ENCODE measurements at regions not wholly inside any gene's neighbourhood (a gene's known extent, or its start where the extent isn't known, plus 50 kb on each side); places are given as distances from the start of the nearest gene placed in this dataset.

DNA sequence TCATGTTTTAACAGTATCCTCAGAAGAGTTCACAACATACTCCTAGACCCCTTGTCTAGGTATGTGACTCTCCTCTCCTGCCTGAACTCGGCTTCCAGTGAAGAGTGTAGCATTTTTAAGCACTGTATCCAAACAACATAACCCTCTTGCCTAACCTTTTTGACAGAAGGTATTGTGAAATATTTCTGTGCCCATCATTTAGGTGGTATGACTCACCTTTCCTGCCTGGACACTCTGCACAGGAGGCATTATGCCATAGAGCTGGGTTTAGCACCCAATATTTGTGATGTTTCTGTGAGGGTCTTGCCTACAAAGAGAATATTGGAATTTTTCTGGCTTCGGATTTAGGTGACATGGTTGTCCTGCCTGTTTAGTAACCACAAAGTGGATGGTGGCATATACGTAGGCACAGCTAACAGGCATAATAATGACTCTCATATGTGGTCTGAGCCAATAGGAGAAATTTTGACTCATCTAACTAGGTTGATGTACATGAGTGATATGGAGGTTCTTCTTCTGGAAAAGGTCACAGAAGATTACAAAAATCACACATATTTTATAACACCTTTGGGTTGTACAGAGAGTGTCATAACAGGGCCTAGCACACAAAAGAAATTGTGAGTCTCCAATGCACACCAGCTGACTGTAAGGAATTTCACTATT is 1001.0 kb upstream of the TSPY4 start:
- no peaks in the 10 kb centered on the region for H3K36me3 ChIP-seq (ENCODE audit: control insufficient read depth, insufficient read depth, low read length)
- no peak for FAIRE-seq

DNA sequence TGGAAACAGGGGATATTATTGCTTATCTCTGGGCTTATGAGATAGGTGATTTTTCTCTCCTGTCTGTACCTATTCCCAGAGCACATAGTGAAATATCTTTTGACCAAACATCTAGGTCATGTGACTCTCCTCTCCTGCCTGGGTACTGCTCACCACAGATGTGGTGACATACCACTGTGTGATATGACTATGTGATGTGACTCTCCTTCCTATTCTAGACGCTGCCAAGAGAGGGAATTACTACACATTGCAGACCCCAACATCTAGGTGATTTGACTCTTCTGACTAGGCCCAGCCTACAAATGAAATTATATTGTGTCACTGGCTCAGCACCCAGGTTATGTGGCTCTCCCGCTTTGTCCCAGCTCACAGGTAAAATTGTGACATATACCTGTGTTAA is 996.3 kb upstream of the TSPY4 start:
- H3K27me3 ChIP-seq (ENCODE audit: control insufficient read depth, insufficient read depth, low read length): no peaks in the 10 kb centered on the region
- no peak for FAIRE-seq
- no peak overlapping the region for H3K4me3 ChIP-seq (ENCODE audit: low read depth, low read length)
- no peaks in the 10 kb centered on the region for H3K36me3 ChIP-seq (ENCODE audit: control insufficient read depth, insufficient read depth, low read length)
- no peak for DNase-seq (ENCODE audit: low read depth)
- TF ChIP-seq, protein P1, sequence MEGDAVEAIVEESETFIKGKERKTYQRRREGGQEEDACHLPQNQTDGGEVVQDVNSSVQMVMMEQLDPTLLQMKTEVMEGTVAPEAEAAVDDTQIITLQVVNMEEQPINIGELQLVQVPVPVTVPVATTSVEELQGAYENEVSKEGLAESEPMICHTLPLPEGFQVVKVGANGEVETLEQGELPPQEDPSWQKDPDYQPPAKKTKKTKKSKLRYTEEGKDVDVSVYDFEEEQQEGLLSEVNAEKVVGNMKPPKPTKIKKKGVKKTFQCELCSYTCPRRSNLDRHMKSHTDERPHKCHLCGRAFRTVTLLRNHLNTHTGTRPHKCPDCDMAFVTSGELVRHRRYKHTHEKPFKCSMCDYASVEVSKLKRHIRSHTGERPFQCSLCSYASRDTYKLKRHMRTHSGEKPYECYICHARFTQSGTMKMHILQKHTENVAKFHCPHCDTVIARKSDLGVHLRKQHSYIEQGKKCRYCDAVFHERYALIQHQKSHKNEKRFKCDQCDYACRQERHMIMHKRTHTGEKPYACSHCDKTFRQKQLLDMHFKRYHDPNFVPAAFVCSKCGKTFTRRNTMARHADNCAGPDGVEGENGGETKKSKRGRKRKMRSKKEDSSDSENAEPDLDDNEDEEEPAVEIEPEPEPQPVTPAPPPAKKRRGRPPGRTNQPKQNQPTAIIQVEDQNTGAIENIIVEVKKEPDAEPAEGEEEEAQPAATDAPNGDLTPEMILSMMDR (IDR thresholded peaks at IDR 0.05; ENCODE audit: insufficient read depth, low read length, severe bottlenecking): no peak

More for the DNA sequence above, 1001.0 kb upstream of the TSPY4 start:
- DNase-seq (ENCODE audit: low read depth): peak; percentile 76
- no peaks in the 10 kb centered on the region for H3K27me3 ChIP-seq (ENCODE audit: control insufficient read depth, insufficient read depth, low read length)
- no peak overlapping the region for H3K4me3 ChIP-seq (ENCODE audit: low read depth, low read length)
- TF ChIP-seq, protein P1 (IDR thresholded peaks at IDR 0.05; ENCODE audit: insufficient read depth, low read length, severe bottlenecking): no peak

DNA sequence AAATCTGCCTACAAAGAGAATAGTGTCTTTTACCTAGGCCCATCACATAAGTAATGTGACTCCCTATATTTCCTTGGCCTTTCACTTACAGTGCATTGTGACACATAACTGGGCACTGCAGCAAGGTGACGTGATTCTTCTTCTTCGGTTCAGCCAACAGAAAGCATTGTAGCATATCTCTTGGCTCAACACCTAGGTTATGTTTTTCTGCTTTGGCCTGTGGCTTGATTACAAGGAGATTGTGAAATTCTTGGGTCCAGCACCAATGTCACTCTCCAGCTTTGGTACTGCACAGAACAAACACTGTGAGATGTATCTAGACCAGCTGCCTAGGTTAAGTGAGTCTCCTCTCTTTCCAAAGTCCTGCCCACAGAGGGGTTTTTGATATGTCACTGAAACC is 995.1 kb upstream of the TSPY4 start:
- no peak for FAIRE-seq

DNA sequence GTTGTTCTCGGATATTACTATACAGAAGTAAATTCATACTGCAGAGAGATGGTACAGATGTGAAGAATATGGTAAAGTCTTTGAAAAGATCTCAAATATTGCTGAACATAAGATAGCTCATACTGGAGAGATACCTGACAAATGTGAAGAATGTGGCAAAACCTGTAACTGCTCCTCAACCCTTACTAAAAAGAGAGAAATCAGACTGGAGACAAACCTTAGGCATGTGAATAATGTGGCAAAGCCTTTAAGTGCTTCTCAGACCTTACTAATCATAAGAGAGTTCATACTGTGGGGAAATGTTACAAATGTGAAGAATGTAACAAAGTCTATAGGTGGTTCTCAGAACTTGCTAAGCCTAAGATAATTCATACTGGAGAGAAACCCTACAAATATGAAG is 986.0 kb upstream of the TSPY4 start:
- DNase-seq (ENCODE audit: low read depth): no peak
- Histone ChIP-seq H3K27me3 (ENCODE audit: control insufficient read depth, insufficient read depth, low read length) (no peaks in the 10 kb centered on the region), H3K4me3 (ENCODE audit: low read depth, low read length) (no peak overlapping the region), H3K36me3 (ENCODE audit: control insufficient read depth, insufficient read depth, low read length) (no peaks in the 10 kb centered on the region)
- TF ChIP-seq, protein P1 (IDR thresholded peaks at IDR 0.05; ENCODE audit: insufficient read depth, low read length, severe bottlenecking): no peak
- FAIRE-seq: no peak

More for the DNA sequence above, 995.1 kb upstream of the TSPY4 start:
- H3K36me3 ChIP-seq (ENCODE audit: control insufficient read depth, insufficient read depth, low read length): no peaks in the 10 kb centered on the region
- H3K27me3 ChIP-seq (ENCODE audit: control insufficient read depth, insufficient read depth, low read length): no peaks in the 10 kb centered on the region
- TF ChIP-seq, protein P1 (IDR thresholded peaks at IDR 0.05; ENCODE audit: insufficient read depth, low read length, severe bottlenecking): no peak
- no peak for DNase-seq (ENCODE audit: low read depth)
- H3K4me3 ChIP-seq (ENCODE audit: low read depth, low read length): no peak overlapping the region

DNA sequence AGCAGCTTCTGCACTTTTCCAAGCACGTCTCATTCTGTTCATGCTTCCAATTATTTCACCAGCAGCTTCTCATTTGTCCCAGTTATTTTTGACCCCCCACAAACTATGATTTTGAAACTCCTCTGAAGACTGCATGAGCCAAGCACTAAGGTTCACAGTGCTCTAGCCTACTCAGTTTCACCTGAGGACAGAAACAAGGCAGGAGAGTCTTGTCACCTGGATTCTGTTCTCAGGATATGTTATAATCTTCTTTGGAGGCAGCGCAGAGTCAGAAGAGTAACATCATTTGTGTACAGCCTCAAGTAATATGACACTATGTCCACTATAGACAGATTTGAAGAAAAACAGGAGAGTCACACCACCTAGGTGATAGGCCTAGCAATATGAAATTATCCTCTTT is 985.1 kb upstream of the TSPY4 start:
- FAIRE-seq: no peak
- Histone ChIP-seq H3K36me3 (ENCODE audit: control insufficient read depth, insufficient read depth, low read length) (no peaks in the 10 kb centered on the region), H3K27me3 (ENCODE audit: control insufficient read depth, insufficient read depth, low read length) (no peaks in the 10 kb centered on the region), H3K4me3 (ENCODE audit: low read depth, low read length) (no peak overlapping the region)
- TF ChIP-seq, protein P1 (IDR thresholded peaks at IDR 0.05; ENCODE audit: insufficient read depth, low read length, severe bottlenecking): no peak
- no peak for DNase-seq (ENCODE audit: low read depth)

DNA sequence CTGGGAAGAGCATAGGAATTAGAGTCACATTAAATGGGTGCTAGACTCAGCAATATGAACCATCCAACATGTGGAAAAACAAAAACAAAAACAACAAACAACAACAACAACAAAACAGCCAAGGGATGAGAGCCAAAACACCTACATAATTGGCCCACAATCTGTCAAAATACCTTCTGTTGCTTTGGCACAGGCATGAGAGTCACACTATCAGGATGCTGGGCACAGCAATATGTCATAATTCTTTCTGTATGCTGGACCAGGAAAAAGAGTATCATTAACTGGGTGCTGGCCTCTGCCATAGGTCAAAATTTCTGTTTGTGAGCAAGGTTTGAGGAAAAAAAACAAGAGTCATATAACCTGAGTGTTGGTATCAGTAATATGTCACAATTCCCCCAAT is 979.1 kb upstream of the TSPY4 start:
- Histone ChIP-seq H3K36me3 (ENCODE audit: control insufficient read depth, insufficient read depth, low read length) (no peaks in the 10 kb centered on the region), H3K4me3 (ENCODE audit: low read depth, low read length) (no peak overlapping the region), H3K27me3 (ENCODE audit: control insufficient read depth, insufficient read depth, low read length) (no peaks in the 10 kb centered on the region)
- DNase-seq (ENCODE audit: low read depth) (no peak), FAIRE-seq (no peak)
- TF ChIP-seq, protein P1 (IDR thresholded peaks at IDR 0.05; ENCODE audit: insufficient read depth, low read length, severe bottlenecking): no peak

All from bronchial epithelial cell (primary cell).